Suprapubic skin (tissue), 4 donors: ENCODE measurements at regions not wholly inside any gene's neighbourhood (a gene's known extent, or its start where the extent isn't known, plus 50 kb on each side); places are given as distances from the start of the nearest gene placed in this dataset.

Experiments used
- DNase-seq, 2 donors: peaks; one replicate each; pipeline ENCODE4 v3.0.0-alpha.2; 2019; ENCODE audit warnings: low spot score in 2 of 2
- H3K27ac ChIP-seq: fragments of 200-600 bp; sonication (generic); one replicate; pipeline ENCODE4 v1.5.1; 2019
- H3K27me3 ChIP-seq: fragments of 200-600 bp; sonication (generic); one replicate; pipeline ENCODE4 v1.5.1; 2019
- H3K36me3 ChIP-seq: fragments of 200-600 bp; sonication (generic); one replicate; pipeline ENCODE4 v1.5.1; 2019
- H3K4me1 ChIP-seq: fragments of 200-600 bp; sonication (generic); one replicate; pipeline ENCODE4 v1.5.1; 2019
- H3K4me3 ChIP-seq: fragments of 200-600 bp; sonication (generic); one replicate; pipeline ENCODE4 v1.5.1; 2019; ENCODE audit warnings: mild to moderate bottlenecking
- H3K9me3 ChIP-seq: fragments of 200-600 bp; sonication (generic); one replicate; pipeline ENCODE4 v1.5.1; 2019
- CTCF ChIP-seq, 2 donors: fragments of 200-600 bp in 1 of 2; fragments of 450-650 bp in 1 of 2; sonication (generic) in 1 of 2; IDR thresholded peaks; one replicate each; pipeline ENCODE4 v1.5.1; 2016 to 2019; ENCODE audit warnings: antibody characterized with exemption in 2 of 2, mild to moderate bottlenecking in 1 of 2, moderate library complexity in 1 of 2
- EP300 ChIP-seq: sonication (generic); formaldehyde crosslinking; IDR thresholded peaks from one replicate; pipeline ENCODE4 v1.6.1; 2017; ENCODE audit warnings: antibody characterized with exemption
- POLR2A ChIP-seq, 2 donors: fragments of 450-650 bp; IDR thresholded peaks; one replicate each; pipeline ENCODE4 v1.6.1; 2017; ENCODE audit warnings: antibody characterized with exemption in 2 of 2, mild to moderate bottlenecking in 2 of 2, moderate library complexity in 2 of 2
- POLR2AphosphoS5 ChIP-seq, 3 donors: sonication (generic); formaldehyde crosslinking; IDR thresholded peaks; one replicate each; pipeline ENCODE4 v1.6.1; 2017; ENCODE audit warnings: antibody characterized with exemption in 3 of 3
- WGBS: methylation state at CpG from one replicate; pipeline ENCODE4 v1.1.5; 2018; 5-methylcytosine and 5-hydroxymethylcytosine counted together

GRCh38 chr12:115043079-115043478 is 359.1 kb upstream of the TBX3 start:
- TF ChIP-seq CTCF (IDR thresholded peaks at IDR 0.05) (no peak), POLR2AphosphoS5 (IDR thresholded peaks at IDR 0.05) (no peak), POLR2A (IDR thresholded peaks at IDR 0.05) (no peak), EP300 (no peak)

GRCh38 chr12:115042341-115042740 is 358.4 kb upstream of the TBX3 start:
- Histone ChIP-seq H3K9me3 (no peaks in the 10 kb centered on the region), H3K27me3 (no peaks in the 10 kb centered on the region), H3K36me3 (no peaks in the 10 kb centered on the region), H3K27ac (no peak overlapping the region), H3K4me1 (no peaks in the 10 kb centered on the region), H3K4me3 (no peak overlapping the region)
- no peak for DNase-seq
- TF ChIP-seq EP300 (no peak), POLR2AphosphoS5 (IDR thresholded peaks at IDR 0.05) (no peak)

More at GRCh38 chr12:115043079-115043478, 359.1 kb upstream of the TBX3 start:
- H3K27me3 ChIP-seq: no peaks in the 10 kb centered on the region
- no peaks in the 10 kb centered on the region for H3K9me3 ChIP-seq
- H3K36me3 ChIP-seq: no peaks in the 10 kb centered on the region
- WGBS: 79% methylated on average over 4 of the region's 4 CpGs
- H3K27ac ChIP-seq: no peak overlapping the region
- no peaks in the 10 kb centered on the region for H3K4me1 ChIP-seq
- no peak for DNase-seq
- no peak overlapping the region for H3K4me3 ChIP-seq

GRCh38 chr12:115037830-115038229 is 353.9 kb upstream of the TBX3 start:
- no peak overlapping the region for H3K4me3 ChIP-seq
- no peak for TF ChIP-seq POLR2AphosphoS5 (IDR thresholded peaks at IDR 0.05)
- TF ChIP-seq EP300: no peak
- TF ChIP-seq POLR2A (IDR thresholded peaks at IDR 0.05): no peak
- no peak for TF ChIP-seq CTCF (IDR thresholded peaks at IDR 0.05)
- WGBS: 67% methylated on average over 2 of the region's 2 CpGs
- H3K4me1 ChIP-seq: no peaks in the 10 kb centered on the region
- no peaks in the 10 kb centered on the region for H3K27me3 ChIP-seq
- H3K9me3 ChIP-seq: no peaks in the 10 kb centered on the region
- no peak overlapping the region for H3K27ac ChIP-seq
- no peak for DNase-seq
- H3K36me3 ChIP-seq: no peaks in the 10 kb centered on the region

- Histone ChIP-seq H3K4me3 (no peak overlapping the region), H3K27me3 (no peaks in the 10 kb centered on the region), H3K9me3 (no peaks in the 10 kb centered on the region), H3K4me1 (no peaks in the 10 kb centered on the region), H3K27ac (no peak overlapping the region), H3K36me3 (no peaks in the 10 kb centered on the region)
- DNase-seq: no peak
- 60% methylated on average over 2 of the region's 2 CpGs for WGBS
- TF ChIP-seq CTCF (IDR thresholded peaks at IDR 0.05): no peak
- no peak for TF ChIP-seq POLR2A (IDR thresholded peaks at IDR 0.05)
- no peak for TF ChIP-seq POLR2AphosphoS5 (IDR thresholded peaks at IDR 0.05)
- TF ChIP-seq EP300: no peak
Observed at GRCh38 chr12:115035535-115036107, 351.6 kb upstream of the TBX3 start.

GRCh38 chr12:115032521-115032920 is 348.5 kb upstream of the TBX3 start:
- Histone ChIP-seq H3K9me3 (no peaks in the 10 kb centered on the region), H3K27ac (no peak overlapping the region)
- 90% methylated on average over 3 of the region's 3 CpGs for WGBS

More at GRCh38 chr12:115032521-115032920, 348.5 kb upstream of the TBX3 start:
- no peak overlapping the region for H3K4me3 ChIP-seq
- H3K27me3 ChIP-seq: no peaks in the 10 kb centered on the region
- no peak for DNase-seq
- H3K36me3 ChIP-seq: no peaks in the 10 kb centered on the region
- TF ChIP-seq POLR2AphosphoS5 (IDR thresholded peaks at IDR 0.05) (no peak), CTCF (IDR thresholded peaks at IDR 0.05) (no peak), POLR2A (IDR thresholded peaks at IDR 0.05) (no peak), EP300 (no peak)
- H3K4me1 ChIP-seq: no peaks in the 10 kb centered on the region
